Astrocyte (in vitro differentiated cells and primary cell): ENCODE measurements at regions not wholly inside any gene's neighbourhood (a gene's known extent, or its start where the extent isn't known, plus 50 kb on each side); places are given as distances from the start of the nearest gene placed in this dataset.

Experiments
- DNase-seq: peaks from one replicate; pipeline ENCODE4 v3.0.0-alpha.2; 2010; ENCODE audit warnings: low read depth
- FAIRE-seq: peaks from 2 replicates; lab custom pipeline; 2011; peaks lifted over from hg19 to GRCh38; lab: Jason Lieb, UNC
- H2AFZ ChIP-seq: 2 replicates; pipeline ENCODE4 v1.6.0; 2012; ENCODE audit warnings: low read depth, low read length, inconsistent platforms
- H3K27ac ChIP-seq: 2 replicates; pipeline ENCODE4 v1.5.1; 2011; ENCODE audit warnings: low read depth, low read length, inconsistent platforms
- H3K27me3 ChIP-seq: 2 replicates; pipeline ENCODE4 v1.6.0; 2011; ENCODE audit warnings: low read length, inconsistent platforms; ENCODE audit not compliant: insufficient read depth
- H3K36me3 ChIP-seq: 2 replicates; pipeline ENCODE4 v1.5.1; 2011; ENCODE audit warnings: low read length, inconsistent platforms; ENCODE audit not compliant: insufficient read depth
- H3K4me1 ChIP-seq: 2 replicates; pipeline ENCODE4 v1.5.1; 2011; ENCODE audit warnings: low read length, inconsistent platforms; ENCODE audit not compliant: insufficient read depth
- H3K4me2 ChIP-seq: 2 replicates; pipeline ENCODE4 v1.6.0; 2012; ENCODE audit warnings: low read length, inconsistent platforms
- H3K4me3 ChIP-seq: 2 replicates; pipeline ENCODE4 v1.5.1; 2011; ENCODE audit warnings: low read depth, mild to moderate bottlenecking, low read length, inconsistent platforms; ENCODE audit not compliant: insufficient read depth
- H3K79me2 ChIP-seq: 2 replicates; pipeline ENCODE4 v1.6.0; 2012; ENCODE audit warnings: mild to moderate bottlenecking, low read length, inconsistent platforms; ENCODE audit not compliant: insufficient read depth
- H3K9ac ChIP-seq: 2 replicates; pipeline ENCODE4 v1.6.0; 2012; ENCODE audit warnings: mild to moderate bottlenecking, low read length, inconsistent platforms
- H3K9me3 ChIP-seq: 2 replicates; pipeline ENCODE4 v1.5.1; 2012; ENCODE audit warnings: low read depth, mild to moderate bottlenecking, low read length, inconsistent platforms; ENCODE audit not compliant: insufficient read depth
- H4K20me1 ChIP-seq: 2 replicates; pipeline ENCODE4 v1.6.0; 2012; ENCODE audit warnings: low read length, inconsistent platforms; ENCODE audit not compliant: insufficient read depth
- H3K27ac Mint-ChIP-seq: one replicate; pipeline ENCODE4 v1.8.0; 2021; ENCODE audit warnings: mild to moderate bottlenecking, mixed read lengths; ENCODE audit not compliant: unreplicated experiment
- H3K27me3 Mint-ChIP-seq: one replicate; pipeline ENCODE4 v1.8.0; 2021; ENCODE audit warnings: low read depth, mixed read lengths; ENCODE audit not compliant: unreplicated experiment
- H3K36me3 Mint-ChIP-seq: one replicate; pipeline ENCODE4 v1.8.0; 2021; ENCODE audit warnings: low read depth, mixed read lengths; ENCODE audit not compliant: unreplicated experiment
- H3K4me1 Mint-ChIP-seq: one replicate; pipeline ENCODE4 v1.8.0; 2021; ENCODE audit warnings: low read depth, mixed read lengths; ENCODE audit not compliant: unreplicated experiment
- H3K4me3 Mint-ChIP-seq: one replicate; pipeline ENCODE4 v1.8.0; 2021; ENCODE audit warnings: mild to moderate bottlenecking, moderate library complexity, mixed read lengths; ENCODE audit not compliant: unreplicated experiment
- H3K9me3 Mint-ChIP-seq: one replicate; pipeline ENCODE4 v1.8.0; 2021; ENCODE audit warnings: mild to moderate bottlenecking, mixed read lengths; ENCODE audit not compliant: unreplicated experiment
- CTCF ChIP-seq: IDR thresholded peaks from 2 replicates; pipeline ENCODE4 v1.5.1; 2011; ENCODE audit warnings: low read depth, mild to moderate bottlenecking, inconsistent platforms, low read length, moderate library complexity; ENCODE audit not compliant: insufficient read depth
- EZH2 ChIP-seq: IDR thresholded peaks from 2 replicates; pipeline ENCODE4 v1.6.1; 2012; ENCODE audit warnings: mild to moderate bottlenecking, low read length, inconsistent platforms; ENCODE audit not compliant: insufficient read depth

DNA sequence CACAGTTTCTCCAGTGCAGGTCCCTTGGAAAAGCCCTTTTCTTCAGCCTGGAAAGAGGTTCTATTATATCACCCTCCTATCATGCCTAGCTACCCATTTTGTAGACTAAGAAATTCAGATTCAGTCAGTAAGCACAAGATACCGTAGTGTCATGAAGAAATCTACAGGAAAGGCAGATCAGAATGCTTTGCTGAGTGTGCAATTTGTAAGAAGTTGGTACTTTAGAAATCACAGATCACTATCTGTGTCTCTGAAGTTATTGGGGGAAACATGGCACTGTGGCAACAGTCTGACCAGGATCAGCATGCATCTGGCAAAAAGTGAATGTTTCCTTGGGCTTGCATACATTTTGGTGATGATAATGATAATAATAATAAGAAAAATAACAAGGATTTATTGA is 531.8 kb downstream of the EPHB1 start:
- Mint-ChIP-seq H3K4me1 (no peaks in the 10 kb centered on the region), H3K9me3 (no peaks in the 10 kb centered on the region), H3K27me3 (peaks cover 31% of the 10 kb centered on the region), H3K4me3 (no peak overlapping the region), H3K27ac (no peak overlapping the region), H3K36me3 (no peaks in the 10 kb centered on the region)
- H3K4me1 ChIP-seq = no peaks in the 10 kb centered on the region
- H3K79me2 ChIP-seq = no peaks in the 10 kb centered on the region
- no peaks in the 10 kb centered on the region for H3K27me3 ChIP-seq
- no peaks in the 10 kb centered on the region for H4K20me1 ChIP-seq
- DNase-seq (no peak), FAIRE-seq (no peak)
- peaks cover 2% of the 10 kb centered on the region for H3K9me3 ChIP-seq
- H3K27ac ChIP-seq = no peak overlapping the region
- H3K36me3 ChIP-seq = no peaks in the 10 kb centered on the region
- no peak overlapping the region for H2AFZ ChIP-seq
- no peak overlapping the region for H3K4me3 ChIP-seq
- H3K9ac ChIP-seq = no peak overlapping the region
- no peak overlapping the region for H3K4me2 ChIP-seq
- TF ChIP-seq CTCF (no peak), EZH2 (no peak)

- Histone ChIP-seq H3K27ac (no peak overlapping the region), H3K9me3 (peaks cover 2% of the 10 kb centered on the region), H3K4me3 (no peak overlapping the region), H3K4me1 (no peaks in the 10 kb centered on the region), H3K79me2 (no peaks in the 10 kb centered on the region), H4K20me1 (no peaks in the 10 kb centered on the region), H3K4me2 (no peak overlapping the region), H3K27me3 (no peaks in the 10 kb centered on the region), H3K36me3 (no peaks in the 10 kb centered on the region), H3K9ac (no peak overlapping the region), H2AFZ (no peak overlapping the region)
- no peaks in the 10 kb centered on the region for H3K36me3 Mint-ChIP-seq
- FAIRE-seq = no peak
- TF ChIP-seq CTCF (no peak), EZH2 (no peak)
- H3K27ac Mint-ChIP-seq = no peak overlapping the region
- H3K4me3 Mint-ChIP-seq = no peak overlapping the region
- peaks cover 27% of the 10 kb centered on the region for H3K27me3 Mint-ChIP-seq
- DNase-seq = no peak
- no peaks in the 10 kb centered on the region for H3K4me1 Mint-ChIP-seq
- H3K9me3 Mint-ChIP-seq = no peaks in the 10 kb centered on the region
Observed at GRCh38 chr3:135328036-135328435, 533.0 kb downstream of the EPHB1 start.

GRCh38 chr3:135329479-135329878 is 534.4 kb downstream of the EPHB1 start:
- no peaks in the 10 kb centered on the region for H3K4me1 ChIP-seq
- no peaks in the 10 kb centered on the region for H4K20me1 ChIP-seq
- no peaks in the 10 kb centered on the region for H3K36me3 Mint-ChIP-seq
- no peak overlapping the region for H3K4me3 ChIP-seq
- no peak for DNase-seq
- H2AFZ ChIP-seq = no peak overlapping the region
- H3K27ac ChIP-seq = no peak overlapping the region
- FAIRE-seq = no peak
- no peaks in the 10 kb centered on the region for H3K79me2 ChIP-seq
- peaks cover 2% of the 10 kb centered on the region for H3K9me3 ChIP-seq
- no peak overlapping the region for H3K4me2 ChIP-seq
- H3K36me3 ChIP-seq = no peaks in the 10 kb centered on the region
- no peaks in the 10 kb centered on the region for H3K4me1 Mint-ChIP-seq
- H3K9ac ChIP-seq = no peak overlapping the region
- H3K27me3 ChIP-seq = no peaks in the 10 kb centered on the region
- TF ChIP-seq EZH2 (no peak), CTCF (no peak)
- no peak overlapping the region for H3K4me3 Mint-ChIP-seq
- H3K27me3 Mint-ChIP-seq = peaks cover 26% of the 10 kb centered on the region
- no peaks in the 10 kb centered on the region for H3K9me3 Mint-ChIP-seq
- H3K27ac Mint-ChIP-seq = no peak overlapping the region
